HG03565 (cell line): ENCODE measurements at regions not wholly inside any gene's neighbourhood (a gene's known extent, or its start where the extent isn't known, plus 50 kb on each side); places are given as distances from the start of the nearest gene placed in this dataset.
"Not testable (repeated sequence)": the region's sequence is repeated elsewhere in the genome, so short reads cannot be mapped to it uniquely, and the experiment has no call there.

Source experiments
- ATAC-seq: cut with Tn5 transposase; IDR thresholded peaks from one replicate; pipeline ENCODE4 v1.9.1; 2021; ENCODE audit warnings: mild to moderate bottlenecking, moderate library complexity; ENCODE audit not compliant: unreplicated experiment

DNA sequence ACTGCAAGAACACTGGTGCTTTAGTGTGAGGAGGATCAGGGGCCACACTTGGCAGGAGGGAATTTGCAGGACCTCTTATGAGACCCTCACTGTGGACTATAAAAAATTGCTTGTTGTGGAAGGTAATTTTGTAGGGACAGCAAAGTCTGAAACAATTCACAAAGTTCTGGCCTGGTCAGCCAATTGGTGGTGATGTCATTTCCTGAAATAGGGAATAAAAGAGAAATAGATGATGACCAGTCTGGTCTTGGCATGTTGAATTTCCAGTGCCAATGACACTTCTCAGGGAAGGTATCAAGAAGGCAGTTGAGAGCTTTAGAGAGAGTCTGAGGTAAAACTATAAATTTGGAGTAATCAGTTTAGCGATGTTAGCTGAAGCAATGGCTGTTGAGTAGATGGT lies 129.3 kb upstream of the LMNTD1 start:
- ATAC-seq, result no peak

DNA sequence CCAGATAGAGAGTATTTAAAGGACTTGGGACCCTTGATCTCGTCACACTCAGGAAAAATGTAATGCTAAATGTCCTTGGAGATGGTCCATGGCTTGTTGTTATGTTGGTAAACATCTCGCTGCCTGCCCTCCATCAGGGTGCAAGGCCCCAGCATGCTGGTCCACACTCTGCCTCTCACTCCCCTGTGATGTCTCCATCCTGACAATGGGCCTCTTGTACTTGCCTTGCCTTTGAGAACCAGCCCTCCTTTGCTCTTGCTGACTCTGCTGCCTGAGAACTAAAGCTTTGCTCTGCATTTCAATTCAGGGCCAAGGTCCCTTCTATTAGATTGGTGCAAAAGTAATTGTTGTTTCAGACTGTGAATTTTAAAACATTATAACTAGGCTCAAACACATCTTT lies 131.0 kb upstream of the LMNTD1 start:
- no peak for ATAC-seq

DNA sequence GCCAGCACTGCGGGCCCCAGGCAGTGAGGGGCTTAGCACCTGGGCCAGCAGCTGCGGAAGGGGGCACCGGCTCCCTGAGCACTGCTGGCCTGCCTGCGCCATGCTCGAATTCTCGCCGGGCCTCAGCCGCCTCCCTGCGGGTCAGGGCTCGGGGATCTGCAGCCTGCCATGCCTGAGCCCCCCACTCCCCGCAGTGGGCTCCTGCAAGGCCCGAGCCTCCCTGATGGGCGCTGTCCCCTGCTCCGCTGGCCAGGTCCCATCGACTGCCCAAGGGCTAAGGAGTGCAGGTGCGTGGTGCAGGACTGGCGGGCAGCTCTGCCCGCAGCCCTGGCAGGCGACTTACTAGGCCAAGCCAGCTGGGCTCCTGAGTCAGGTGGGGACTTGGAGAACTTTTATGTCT lies 133.3 kb upstream of the LMNTD1 start:
- ATAC-seq, result no peak

DNA sequence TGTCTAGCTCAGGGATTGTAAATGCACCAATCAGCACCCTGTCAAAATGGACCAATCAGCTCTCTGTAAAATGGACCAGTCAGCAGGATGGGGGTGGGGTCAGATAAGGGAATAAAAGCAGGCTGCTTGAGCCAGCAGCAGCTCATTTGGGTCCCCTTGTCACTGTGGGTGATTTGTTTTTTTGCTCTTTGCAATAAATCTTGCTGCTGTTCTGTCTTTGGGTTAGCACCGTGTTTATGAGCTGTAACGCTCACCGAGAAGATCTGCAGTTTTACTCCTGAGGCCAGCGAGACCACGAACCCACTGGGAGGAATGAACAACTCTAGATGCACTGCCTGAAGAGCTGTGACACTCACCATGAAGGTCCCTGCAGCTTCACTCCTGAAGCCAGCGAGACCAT lies 134.1 kb upstream of the LMNTD1 start:
- ATAC-seq, result no peak

DNA sequence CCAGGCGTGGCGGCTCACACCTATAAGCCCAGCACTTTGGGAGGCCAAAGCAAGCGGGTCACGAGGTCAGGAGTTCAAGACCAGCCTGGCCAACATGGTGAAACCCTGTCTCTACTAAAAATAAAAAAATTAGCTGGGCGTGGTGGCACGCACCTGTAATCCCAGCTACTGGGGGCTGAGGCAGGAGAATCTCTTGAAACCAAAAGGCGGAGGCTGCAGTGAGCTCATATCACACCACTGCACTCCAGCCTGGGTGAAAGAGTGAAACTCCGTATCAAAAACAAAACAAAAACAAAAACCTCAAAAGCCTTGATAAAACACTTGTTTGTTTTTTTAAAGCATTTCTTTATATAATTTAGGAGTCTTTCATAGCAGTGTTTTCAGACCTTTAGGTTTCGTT lies 135.8 kb upstream of the LMNTD1 start:
- not testable (repeated sequence) for ATAC-seq

DNA sequence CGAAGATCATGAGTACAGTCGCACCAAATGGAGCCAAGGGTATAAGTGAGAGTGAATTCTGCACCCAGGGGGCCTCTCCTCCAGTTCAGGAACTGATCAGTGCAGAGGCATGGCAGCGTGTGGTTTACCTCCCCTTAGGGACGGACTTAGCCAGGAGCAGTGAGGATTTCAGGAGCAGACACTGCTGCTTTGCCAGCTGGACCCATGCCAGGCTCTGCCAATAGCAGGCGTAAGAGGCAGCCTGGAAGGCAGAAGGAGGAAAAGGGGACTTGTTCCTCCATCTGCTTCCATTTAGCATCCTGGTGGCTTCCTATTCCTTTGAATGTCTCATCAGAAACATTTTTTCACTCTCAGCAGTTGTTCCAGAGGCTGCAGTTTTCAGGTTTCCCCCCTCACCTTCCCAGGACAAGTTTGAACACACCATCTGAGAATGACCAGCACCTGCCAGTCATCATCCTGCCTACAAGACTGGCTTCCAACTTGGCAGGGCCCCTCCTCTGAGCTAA lies 137.0 kb upstream of the LMNTD1 start:
- ATAC-seq, result no peak

DNA sequence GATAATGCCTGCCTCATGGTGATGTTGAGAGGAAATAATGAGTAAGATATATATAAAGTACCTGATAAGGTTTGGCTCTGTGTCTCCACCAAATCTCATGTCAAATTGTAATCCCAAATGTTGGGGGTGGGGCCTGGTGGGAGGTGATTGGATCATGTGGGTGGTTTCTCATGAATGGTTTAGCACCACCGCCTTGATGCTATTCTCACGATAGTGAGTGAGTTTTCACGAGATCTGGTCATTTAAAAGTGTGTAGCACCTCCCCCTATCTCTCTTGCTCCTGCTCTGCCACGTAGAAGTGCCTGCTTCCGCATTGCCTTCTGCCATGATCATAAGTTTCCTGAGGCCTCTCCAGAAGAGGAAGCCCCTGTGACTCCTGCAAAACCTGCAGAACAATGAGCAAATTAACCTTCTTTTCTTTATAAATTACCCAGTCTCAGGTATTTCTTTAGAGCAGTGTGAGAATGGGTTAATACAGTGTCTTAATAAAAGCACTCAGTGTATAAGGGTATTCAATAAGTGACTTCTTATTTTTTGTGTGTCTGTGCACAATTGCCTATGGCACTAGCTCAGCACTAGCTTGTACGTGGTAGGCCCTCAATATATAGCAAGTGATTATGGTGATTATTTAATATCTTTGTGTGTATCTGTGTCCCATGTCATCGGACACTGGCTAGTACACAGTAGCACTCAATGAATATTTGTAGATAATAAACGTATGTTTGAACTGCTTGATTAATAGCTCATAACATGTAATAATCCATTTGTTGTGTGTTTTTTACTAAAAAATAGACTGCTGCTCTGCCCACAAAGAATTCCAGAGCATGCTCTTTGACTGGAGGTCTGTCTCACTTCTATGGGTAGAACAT lies 138.1 kb upstream of the LMNTD1 start:
- no peak for ATAC-seq

DNA sequence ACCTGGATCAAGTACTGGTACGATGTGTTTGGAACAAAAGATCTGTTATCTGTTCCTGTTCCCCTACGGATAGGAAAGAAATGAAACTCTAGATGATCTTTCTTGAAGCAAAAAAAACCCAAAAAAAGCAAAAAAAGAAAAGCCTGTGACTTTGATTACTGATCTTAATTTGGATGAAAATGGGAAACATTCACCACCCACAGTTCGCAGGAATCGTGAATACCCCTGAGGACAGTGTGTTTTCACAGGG lies 138.7 kb upstream of the LMNTD1 start:
- no peak for ATAC-seq

DNA sequence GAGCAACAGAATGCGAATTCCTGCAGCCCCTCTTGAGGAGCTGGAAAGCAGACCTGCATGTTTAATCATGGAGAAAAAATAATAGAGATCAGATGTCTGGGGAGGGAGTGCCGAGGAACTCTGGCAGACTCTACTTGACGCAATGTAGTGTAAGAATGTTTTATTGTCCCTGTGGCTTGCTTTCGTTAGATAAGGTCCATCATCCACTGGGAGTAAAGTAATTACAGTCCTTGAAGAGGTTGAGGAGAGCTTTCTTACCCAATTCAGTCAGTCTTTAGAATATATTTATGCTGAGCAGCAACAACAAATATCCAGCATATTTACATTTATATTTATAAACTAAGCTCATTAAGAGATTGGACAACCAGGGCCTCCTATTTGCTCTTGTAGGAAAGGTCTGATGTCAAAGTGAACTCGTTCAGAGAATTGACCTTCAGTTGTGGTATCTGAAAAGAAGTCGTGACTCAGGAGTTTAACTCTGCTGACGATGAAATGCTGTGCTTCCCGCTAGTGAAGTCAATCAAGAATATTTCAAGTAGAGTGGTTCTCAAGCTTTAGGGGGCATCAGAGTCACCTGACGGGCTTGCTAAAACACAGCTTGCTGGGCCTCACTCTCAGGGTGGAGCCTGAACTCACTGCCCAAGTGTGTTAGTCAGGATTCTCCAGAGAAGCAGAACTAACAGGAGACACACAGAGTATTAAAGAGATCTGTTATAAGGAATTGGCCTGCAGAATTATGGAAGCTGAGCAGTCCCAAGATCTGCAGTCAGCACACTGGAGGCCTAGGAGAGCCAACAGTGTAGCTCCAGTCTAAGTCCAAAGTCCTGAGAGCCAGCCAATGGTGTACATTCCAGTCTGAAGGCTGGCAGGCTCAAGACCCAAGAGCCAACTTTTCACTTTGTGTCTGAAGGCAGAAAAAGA lies 139.3 kb upstream of the LMNTD1 start:
- no peak for ATAC-seq

DNA sequence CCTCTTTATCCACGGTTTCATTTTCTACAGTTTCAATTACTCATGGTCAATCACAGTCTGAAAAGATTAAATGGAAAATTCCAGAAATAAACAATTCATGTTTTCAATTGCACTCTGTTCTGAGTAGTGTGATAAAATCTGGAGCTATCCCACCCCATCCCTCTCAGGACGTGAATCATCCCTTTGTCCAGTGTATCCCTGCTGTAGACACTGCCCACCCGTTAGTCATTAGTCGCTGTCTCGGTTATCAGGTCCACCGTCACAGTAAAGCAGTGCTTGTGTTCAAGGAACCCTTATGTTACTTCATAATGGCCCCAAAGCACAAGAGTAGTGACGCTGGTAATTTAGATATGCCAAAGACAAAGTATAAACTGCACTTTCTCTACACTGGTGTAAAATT lies 141.0 kb upstream of the LMNTD1 start:
- no peak for ATAC-seq

DNA sequence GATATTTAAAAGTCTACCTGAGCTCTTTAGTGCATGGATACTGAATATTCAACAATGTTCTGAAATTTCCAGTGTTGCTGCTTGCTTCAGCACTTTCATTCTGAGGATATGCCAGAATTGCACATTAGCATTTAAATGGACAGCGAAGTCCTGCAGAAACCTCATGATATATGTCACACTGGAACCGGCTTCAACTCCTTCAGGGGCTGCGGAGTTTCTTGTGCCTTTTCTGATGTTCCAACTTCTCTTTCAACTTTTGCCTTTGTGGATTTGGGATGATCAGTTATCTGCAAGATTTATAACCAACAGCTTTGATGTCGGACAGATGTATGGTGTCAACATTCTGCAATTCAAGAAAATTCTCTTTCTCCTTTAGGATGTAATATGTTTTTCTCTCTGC lies 142.5 kb upstream of the LMNTD1 start:
- no peak for ATAC-seq

DNA sequence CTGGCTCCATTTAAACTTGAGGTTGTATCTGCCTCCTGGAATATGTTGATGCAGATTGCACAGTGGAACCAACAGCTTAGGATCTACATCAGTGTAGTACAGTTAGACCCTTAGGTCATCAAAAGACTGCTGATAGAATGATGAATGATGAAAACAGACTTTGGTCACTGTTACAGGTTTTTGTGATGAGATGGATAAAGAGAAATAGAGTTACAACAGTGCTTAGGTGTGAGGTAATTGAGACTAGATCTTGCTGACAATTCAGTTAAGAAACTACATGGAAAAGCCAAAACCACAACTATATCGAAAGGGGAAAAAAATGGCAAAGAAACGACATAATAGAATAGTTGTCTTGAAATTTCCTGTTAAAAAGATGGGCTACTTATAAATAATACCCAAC lies 145.7 kb upstream of the LMNTD1 start:
- ATAC-seq, result no peak

DNA sequence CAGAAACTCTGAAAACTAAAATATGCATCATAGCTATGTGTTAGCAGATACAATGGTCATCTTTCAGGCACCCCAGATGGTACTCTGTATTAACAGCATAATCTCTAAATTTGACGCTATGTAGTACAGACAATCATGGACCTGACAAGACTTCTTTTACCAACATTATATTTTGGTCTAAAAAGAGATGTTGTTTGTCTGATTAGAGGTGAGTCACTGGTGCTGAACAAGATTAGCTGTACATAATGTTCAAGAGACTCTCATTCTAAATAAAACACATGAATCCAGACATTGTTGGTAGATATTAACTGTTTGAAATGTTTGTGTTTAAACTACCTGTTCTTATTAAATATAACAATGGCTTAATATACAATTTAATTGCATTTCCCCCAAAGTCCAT lies 146.4 kb upstream of the LMNTD1 start:
- no peak for ATAC-seq

DNA sequence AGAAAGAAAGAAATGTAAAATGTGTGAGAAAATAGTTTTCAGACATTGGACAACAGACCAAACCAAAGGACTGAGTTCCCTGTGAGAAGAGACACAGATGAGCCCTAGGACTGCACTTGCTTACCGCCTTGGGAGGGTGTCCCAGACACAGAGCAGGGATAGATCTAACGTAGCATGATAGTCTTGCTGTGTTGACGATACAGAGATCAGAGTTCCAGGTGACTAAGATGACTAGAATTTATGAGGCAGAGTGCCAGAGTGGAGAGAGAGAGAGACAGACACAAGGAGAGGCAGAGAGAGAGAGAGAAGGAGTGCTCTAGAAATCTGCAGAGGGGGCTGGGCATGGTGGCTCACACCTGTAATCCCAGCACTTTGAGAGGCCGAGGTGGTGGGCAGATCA lies 148.2 kb upstream of the LMNTD1 start:
- ATAC-seq, result no peak

DNA sequence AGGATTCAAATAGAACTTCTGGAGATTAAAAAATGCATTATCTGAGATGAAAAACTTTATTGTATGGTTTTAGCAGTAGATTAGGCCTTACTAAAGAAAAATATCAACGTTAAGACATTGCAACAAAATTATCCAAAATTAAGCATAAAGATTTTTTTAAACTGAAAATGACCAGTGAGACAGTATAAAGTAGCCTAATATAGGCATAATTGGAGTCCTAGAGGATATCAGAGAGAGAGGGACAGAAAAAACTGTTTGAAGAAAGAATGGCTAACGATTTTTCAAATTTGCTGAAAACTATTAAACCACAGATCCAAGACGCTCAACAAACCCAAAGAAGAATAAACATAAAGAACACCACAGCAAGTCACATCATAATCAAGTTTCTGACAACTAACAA lies 149.5 kb upstream of the LMNTD1 start:
- ATAC-seq, result no peak

DNA sequence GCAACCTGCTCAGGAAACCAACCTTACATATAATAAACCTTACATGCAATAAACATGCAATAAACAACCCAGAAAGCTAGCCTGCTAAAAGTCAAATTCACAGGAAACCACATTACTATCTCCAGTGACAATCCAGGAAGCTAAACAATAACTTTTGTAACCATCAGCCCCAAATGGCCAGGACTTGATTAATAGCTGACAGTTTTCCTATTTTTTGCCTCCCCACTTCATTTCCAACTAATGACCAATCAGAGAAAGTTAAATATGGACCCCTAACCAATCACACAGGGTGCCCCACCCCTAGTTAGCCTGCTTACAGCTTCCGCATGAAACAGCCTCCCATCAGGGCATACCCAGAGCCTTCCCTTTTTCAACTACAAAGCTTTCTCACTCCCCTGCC lies 152.2 kb upstream of the LMNTD1 start:
- ATAC-seq, result no peak

DNA sequence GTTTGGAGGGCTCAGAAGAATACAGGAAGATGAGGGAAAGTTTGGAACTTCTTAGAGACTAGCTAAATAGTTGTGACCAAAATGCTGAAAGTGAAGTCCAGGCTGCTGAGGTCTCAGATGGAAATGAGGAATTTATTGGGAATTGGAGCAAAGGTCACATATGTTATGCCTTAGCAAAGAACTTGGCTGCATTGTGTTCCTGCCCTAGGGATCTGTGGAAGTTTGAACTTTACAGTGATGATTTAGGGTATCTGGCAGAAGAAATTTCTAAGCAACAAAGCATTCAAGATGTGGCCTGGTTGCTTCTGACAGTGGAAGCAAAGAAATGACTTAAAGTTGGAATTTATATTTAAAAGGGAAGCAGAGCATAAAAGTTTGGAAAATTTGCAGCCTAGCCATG lies 153.6 kb upstream of the LMNTD1 start:
- not testable (repeated sequence) for ATAC-seq

DNA sequence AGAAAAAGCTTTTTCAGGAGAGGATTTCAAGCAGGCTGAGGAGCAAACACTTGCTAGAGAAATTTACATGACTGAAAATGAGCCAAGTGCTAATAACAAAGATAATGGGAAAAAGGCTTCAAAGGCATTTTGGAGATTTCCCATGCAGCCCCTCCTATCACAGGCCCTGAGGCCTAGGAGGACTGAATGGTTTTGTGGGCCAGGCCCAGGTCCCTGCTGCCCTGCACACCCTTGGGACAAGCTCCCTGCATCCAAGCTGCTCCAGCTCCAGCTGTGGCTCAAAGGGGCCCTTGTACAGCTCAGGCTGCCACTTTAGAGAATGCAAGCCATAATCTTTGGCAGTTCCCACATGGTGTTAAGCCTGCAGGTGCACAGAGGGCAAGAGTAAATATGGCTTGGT lies 154.0 kb upstream of the LMNTD1 start:
- ATAC-seq, result no peak

DNA sequence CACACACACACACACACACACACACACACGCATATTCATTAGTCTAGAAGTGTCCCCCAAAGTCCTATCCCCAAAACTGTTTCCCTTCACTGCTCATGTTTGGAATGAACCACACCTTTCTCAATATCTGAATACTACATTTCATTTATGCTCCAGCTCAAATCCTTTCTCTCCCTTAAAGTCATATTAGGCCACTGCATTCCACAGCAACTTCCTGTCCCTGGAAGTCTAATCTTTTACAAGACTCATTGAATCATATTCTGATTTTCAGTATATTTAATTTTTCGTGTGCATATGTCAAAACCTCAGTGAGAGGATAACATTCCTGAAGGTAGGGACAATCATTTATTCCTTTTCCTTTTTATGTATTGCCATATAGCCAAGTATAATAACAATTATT lies 155.6 kb upstream of the LMNTD1 start:
- ATAC-seq, result no peak

DNA sequence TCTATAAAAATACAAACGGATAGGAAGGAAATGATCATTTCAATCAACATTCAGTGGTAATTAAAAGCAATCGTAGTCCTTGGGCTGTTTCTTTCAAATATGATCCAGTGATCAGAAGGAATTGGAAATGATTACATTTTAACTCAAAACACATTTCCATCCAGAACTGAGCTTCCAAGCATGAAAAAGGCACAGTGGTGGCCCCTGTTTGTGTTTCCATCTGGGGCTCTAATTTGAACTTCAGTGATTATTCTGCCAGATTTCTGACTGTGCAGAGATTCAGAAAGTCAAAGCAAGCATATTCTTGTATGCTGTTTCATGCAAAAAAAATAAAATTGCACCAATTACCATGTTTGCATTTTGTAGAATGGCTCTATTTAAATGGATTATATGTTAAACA lies 157.0 kb upstream of the LMNTD1 start:
- ATAC-seq, result no peak

DNA sequence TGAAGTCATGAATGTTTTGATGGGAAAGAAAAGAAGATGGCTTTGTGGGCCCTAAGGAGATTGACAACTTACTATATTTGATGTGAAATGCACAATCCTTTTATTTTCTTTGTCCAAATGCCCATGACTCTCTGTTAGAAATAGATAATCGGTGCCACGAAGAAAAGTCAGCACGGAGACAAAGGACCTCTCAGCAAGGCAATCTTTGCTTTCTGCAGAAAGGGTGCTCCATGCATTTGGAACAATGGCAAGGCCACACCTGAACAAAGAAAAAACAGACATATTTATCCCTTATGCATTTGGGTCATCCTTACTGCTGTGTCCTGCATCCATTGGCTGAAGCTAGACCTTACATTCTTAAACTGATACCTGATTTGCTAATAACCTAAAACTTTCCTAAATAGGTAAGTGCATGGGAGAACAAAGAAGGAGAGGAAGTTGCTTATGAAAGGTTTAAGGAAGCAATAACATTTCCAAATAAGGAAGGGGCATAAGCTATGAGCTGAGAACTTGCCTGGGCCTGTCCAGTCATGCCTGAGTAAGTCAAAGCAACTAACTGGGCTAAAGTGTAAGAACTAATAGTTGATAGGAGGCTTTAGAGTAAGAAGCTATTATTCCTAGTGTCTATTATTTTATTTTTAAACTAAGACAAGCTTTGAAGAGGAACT lies 158.0 kb upstream of the LMNTD1 start:
- ATAC-seq, result not testable (repeated sequence)

DNA sequence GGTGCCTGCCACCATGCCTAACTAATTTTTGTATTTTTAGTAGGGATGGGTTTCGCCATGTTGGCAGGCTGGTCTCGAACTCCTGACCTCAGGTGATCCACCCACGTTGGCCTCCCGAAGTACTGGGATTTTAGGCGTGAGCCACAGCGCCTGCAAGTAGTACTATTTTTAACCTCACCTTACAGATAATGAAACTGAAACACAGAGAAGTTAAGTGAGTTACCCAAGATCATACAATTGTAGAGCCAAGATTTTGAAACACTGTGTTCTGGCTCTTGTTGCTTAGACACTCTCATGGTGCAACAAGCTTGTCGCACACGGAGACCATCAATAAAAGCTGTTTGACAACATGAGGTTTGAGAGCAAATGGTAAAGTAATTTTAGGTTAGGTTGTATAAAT lies 159.1 kb upstream of the LMNTD1 start:
- ATAC-seq, result peak; percentile 39
